RWPE2 (cell line): ENCODE measurements at regions not wholly inside any gene's neighbourhood (a gene's known extent, or its start where the extent isn't known, plus 50 kb on each side); places are given as distances from the start of the nearest gene placed in this dataset.
"Not testable (repeated sequence)": the region's sequence is repeated elsewhere in the genome, so short reads cannot be mapped to it uniquely, and the experiment has no call there.

Source experiments
- ATAC-seq: fragments of 200-7000 bp; cut with Tn5 transposase; 3 replicates; pipeline ENCODE4 v1.9.1; 2021; ENCODE audit warnings: low read depth
- DNase-seq: peaks from one replicate; pipeline ENCODE4 v3.0.0-alpha.2; 2020; ENCODE audit warnings: low spot score
- H3K27ac ChIP-seq: fragments of 450-650 bp; 2 replicates; pipeline ENCODE4 v1.5.1; 2017; ENCODE audit warnings: mild to moderate bottlenecking; ENCODE audit not compliant: poor library complexity, severe bottlenecking
- H3K27me3 ChIP-seq: fragments of 250-450 bp; sonication (Bioruptor Pico); 2 replicates; pipeline ENCODE4 v1.5.1; 2021; ENCODE audit warnings: mild to moderate bottlenecking, moderate library complexity; ENCODE audit not compliant: insufficient read depth, poor library complexity, severe bottlenecking
- H3K36me3 ChIP-seq: fragments of 250-450 bp; sonication (Bioruptor Pico); 2 replicates; pipeline ENCODE4 v1.5.1; 2020; ENCODE audit warnings: low read depth, mild to moderate bottlenecking, moderate library complexity
- H3K4me1 ChIP-seq: fragments of 250-450 bp; sonication (Bioruptor Pico); 2 replicates; pipeline ENCODE4 v1.5.1; 2021; ENCODE audit warnings: mild to moderate bottlenecking, moderate library complexity; ENCODE audit not compliant: insufficient read depth, poor library complexity, severe bottlenecking
- H3K4me3 ChIP-seq: fragments of 250-450 bp; sonication (Bioruptor Pico); 2 replicates; pipeline ENCODE4 v1.5.1; 2021; ENCODE audit warnings: mild to moderate bottlenecking, moderate library complexity; ENCODE audit not compliant: severe bottlenecking
- H3K9me3 ChIP-seq: fragments of 250-450 bp; sonication (Bioruptor Pico); 2 replicates; pipeline ENCODE4 v1.5.1; 2021; ENCODE audit warnings: mild to moderate bottlenecking, moderate library complexity; ENCODE audit not compliant: severe bottlenecking
- CTCF ChIP-seq: fragments of 450-650 bp; IDR thresholded peaks from one replicate; pipeline ENCODE4 v1.5.1; 2017; ENCODE audit warnings: mild to moderate bottlenecking, moderate library complexity; ENCODE audit not compliant: poor library complexity, severe bottlenecking

- H3K36me3 ChIP-seq: no peaks in the 10 kb centered on the region
- peak; percentile 92 for TF ChIP-seq CTCF
- no peak overlapping the region for H3K4me3 ChIP-seq
- peaks cover 6% of the 10 kb centered on the region for H3K9me3 ChIP-seq
- no peaks in the 10 kb centered on the region for H3K4me1 ChIP-seq
- no peak overlapping the region for H3K27ac ChIP-seq
- ATAC-seq: peak; percentile 78
- H3K27me3 ChIP-seq: peaks cover 8% of the 10 kb centered on the region
- DNase-seq: no peak
These were observed 418.5 kb downstream of the TMEM121 start for GRCh38 chr14:105944632-105945610.

GRCh38 chr14:105945896-105946295, 419.5 kb downstream of the TMEM121 start:
- ATAC-seq: peak; percentile 49; the same call in 1 of the 3 replicates
- H3K9me3 ChIP-seq: no peaks in the 10 kb centered on the region
- H3K4me3 ChIP-seq: no peak overlapping the region
- no peak for DNase-seq
- H3K27ac ChIP-seq: no peak overlapping the region
- no peaks in the 10 kb centered on the region for H3K36me3 ChIP-seq
- no peaks in the 10 kb centered on the region for H3K4me1 ChIP-seq
- peaks cover 10% of the 10 kb centered on the region for H3K27me3 ChIP-seq
- no peak for TF ChIP-seq CTCF

GRCh38 chr14:105947599-105947998, 421.2 kb downstream of the TMEM121 start:
- H3K4me3 ChIP-seq: no peak overlapping the region
- ATAC-seq (no peak), DNase-seq (no peak)
- H3K9me3 ChIP-seq: no peaks in the 10 kb centered on the region
- no peaks in the 10 kb centered on the region for H3K36me3 ChIP-seq
- peaks cover 10% of the 10 kb centered on the region for H3K27me3 ChIP-seq
- H3K27ac ChIP-seq: no peak overlapping the region
- TF ChIP-seq CTCF: no peak
- no peaks in the 10 kb centered on the region for H3K4me1 ChIP-seq

GRCh38 chr14:105948955-105949354, 422.6 kb downstream of the TMEM121 start:
- H3K36me3 ChIP-seq, H3K4me3 ChIP-seq, H3K27ac ChIP-seq, H3K9me3 ChIP-seq, H3K27me3 ChIP-seq, DNase-seq, H3K4me1 ChIP-seq: not testable (repeated sequence)
- ATAC-seq: peak; percentile 26; the same call in 1 of the 3 replicates

GRCh38 chr14:105950364-105950892, 424.0 kb downstream of the TMEM121 start:
- not testable (repeated sequence) for H3K4me3 ChIP-seq, H3K27ac ChIP-seq, H3K27me3 ChIP-seq, DNase-seq, H3K4me1 ChIP-seq, ATAC-seq, H3K36me3 ChIP-seq, H3K9me3 ChIP-seq
